SK-N-SH (cell line): ENCODE measurements at regions not wholly inside any gene's neighbourhood (a gene's known extent, or its start where the extent isn't known, plus 50 kb on each side); places are given as distances from the start of the nearest gene placed in this dataset.

Experiments used
- CTCF ChIP-seq: fragments of 200-600 bp; sonication (generic); IDR thresholded peaks from 2 replicates; pipeline ENCODE4 v1.6.1; 2017; ENCODE audit warnings: antibody characterized with exemption, mild to moderate bottlenecking, moderate library complexity
- GATA2 ChIP-seq: sonication (generic); formaldehyde crosslinking; IDR thresholded peaks from 2 replicates; pipeline ENCODE4 v1.5.0; 2020; ENCODE audit warnings: mild to moderate bottlenecking, missing genetic modification reagents

- TF ChIP-seq CTCF: no peak
- TF ChIP-seq GATA2 (CRISPR knock-in tag): no peak
Measured at GRCh38 chr7:81574723-81575326, 195.0 kb downstream of the HGF start.
